ENCODE measurements at regions not wholly inside any gene's neighbourhood (a gene's known extent, or its start where the extent isn't known, plus 50 kb on each side); places are given as distances from the start of the nearest gene placed in this dataset.

- H3K9me1 ChIP-seq (ENCODE audit: control insufficient read depth, extremely low read depth, insufficient read depth, low read length) = no peaks in the 10 kb centered on the region
- H3K9ac ChIP-seq (ENCODE audit: control insufficient read depth, extremely low read depth, insufficient read depth, low read length) = no peak overlapping the region
- no peaks in the 10 kb centered on the region for H3K9me3 ChIP-seq (ENCODE audit: control insufficient read depth, low read depth, low read length)
- TF ChIP-seq CTCF (optimal IDR thresholded peaks at IDR 0.05 in 1 of 3, IDR thresholded peaks at IDR 0.05 in 1 of 3, conservative IDR thresholded peaks at IDR 0.05 in 1 of 3; ENCODE audit: extremely low read depth in 1 of 3, insufficient read depth in 2 of 3, low read length in 3 of 3) (no peak), EZH2 (IDR thresholded peaks at IDR 0.05; ENCODE audit: low read length) (no peak)
- H3K27me3 ChIP-seq (ENCODE audit: control insufficient read depth, extremely low read depth, insufficient read depth, low read length) = no peaks in the 10 kb centered on the region
- peaks cover 9% of the 10 kb centered on the region for H3K4me1 ChIP-seq (ENCODE audit: control insufficient read depth, extremely low read depth, insufficient read depth, low read length)
- no peaks in the 10 kb centered on the region for H3K36me3 ChIP-seq (ENCODE audit: control insufficient read depth in 2 of 2, extremely low read depth in 1 of 2, insufficient read depth in 2 of 2, low read length in 2 of 2)
- FAIRE-seq (no peak), DNase-seq (ENCODE audit: low read depth, low spot score) (no peak)
- H3K27ac ChIP-seq (ENCODE audit: control insufficient read depth, insufficient read depth, low read length) = no peak overlapping the region
- H3K4me3 ChIP-seq (ENCODE audit: control insufficient read depth in 2 of 3, extremely low read depth in 1 of 3, insufficient read depth in 2 of 3, low read depth in 1 of 3, low read length in 3 of 3) = no peak overlapping the region
- no peak overlapping the region for H2AFZ ChIP-seq (ENCODE audit: control insufficient read depth, low read length)
- H3K79me2 ChIP-seq (ENCODE audit: control insufficient read depth, insufficient read depth, low read length) = no peaks in the 10 kb centered on the region
- dilution Hi-C loops (cut with MboI; ENCODE audit: extremely low pct_ligation_motif_present, low sequenced_read_pairs) = no loop called here
- H4K20me1 ChIP-seq (ENCODE audit: control insufficient read depth, extremely low read depth, insufficient read depth, low read length) = no peaks in the 10 kb centered on the region
- H3K4me2 ChIP-seq (ENCODE audit: control insufficient read depth, extremely low read depth, insufficient read depth, low read depth, low read length) = no peak overlapping the region
These were observed 210.7 kb upstream of the ANKRD55 start for GRCh38 chr5:56443826-56444225.

DNA sequence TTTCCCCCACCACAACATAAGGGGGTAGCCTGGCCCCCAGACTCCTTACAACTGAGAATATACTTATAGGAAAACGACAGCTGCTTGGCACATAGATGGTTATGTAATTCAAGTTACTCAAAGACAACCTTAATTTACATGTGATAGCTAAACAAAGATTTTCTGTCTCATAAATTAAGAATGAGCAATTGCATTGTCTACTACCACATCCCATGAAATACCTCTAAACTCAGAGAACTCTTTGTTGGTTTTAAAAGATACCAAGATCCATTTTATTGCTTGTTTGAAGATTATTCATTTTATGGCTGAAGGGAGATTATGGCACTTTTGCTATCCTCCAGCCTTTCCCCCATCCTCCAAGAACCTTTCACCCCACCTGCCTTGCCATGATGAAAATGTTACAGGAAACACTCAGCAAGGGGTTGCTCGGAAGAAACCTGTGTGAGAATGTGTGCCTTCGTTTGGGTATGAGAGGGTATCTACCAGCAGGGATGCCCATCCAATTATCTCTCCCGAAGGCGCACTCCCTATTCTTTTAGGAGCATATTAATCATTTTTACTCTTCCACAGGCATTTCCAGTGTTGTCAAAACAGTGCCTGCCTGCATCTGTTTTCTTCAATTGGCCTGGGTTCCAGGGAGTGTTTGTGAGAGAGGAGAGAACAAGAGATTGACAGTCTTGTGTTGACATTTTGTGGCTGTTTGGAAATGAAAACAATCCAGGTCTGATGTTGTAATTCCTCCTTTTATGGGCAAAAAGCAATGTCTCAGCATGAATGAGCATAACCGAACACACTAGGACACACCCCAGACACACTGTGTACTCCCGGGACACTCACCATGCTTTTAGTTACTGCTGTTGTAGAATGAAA, 208.0 kb upstream of the ANKRD55 start:
- H3K4me1 ChIP-seq (ENCODE audit: control insufficient read depth, extremely low read depth, insufficient read depth, low read length) = peaks cover 9% of the 10 kb centered on the region
- H2AFZ ChIP-seq (ENCODE audit: control insufficient read depth, low read length) = peak overlapping the region; percentile 17
- no peaks in the 10 kb centered on the region for H3K27me3 ChIP-seq (ENCODE audit: control insufficient read depth, extremely low read depth, insufficient read depth, low read length)
- H3K9ac ChIP-seq (ENCODE audit: control insufficient read depth, extremely low read depth, insufficient read depth, low read length) = no peak overlapping the region
- H3K4me3 ChIP-seq (ENCODE audit: control insufficient read depth in 2 of 3, extremely low read depth in 1 of 3, insufficient read depth in 2 of 3, low read depth in 1 of 3, low read length in 3 of 3) = no peak overlapping the region
- H3K9me1 ChIP-seq (ENCODE audit: control insufficient read depth, extremely low read depth, insufficient read depth, low read length) = no peaks in the 10 kb centered on the region
- H3K27ac ChIP-seq (ENCODE audit: control insufficient read depth, insufficient read depth, low read length) = no peak overlapping the region
- H3K36me3 ChIP-seq (ENCODE audit: control insufficient read depth in 2 of 2, extremely low read depth in 1 of 2, insufficient read depth in 2 of 2, low read length in 2 of 2) = no peaks in the 10 kb centered on the region
- FAIRE-seq (peak; percentile 97), DNase-seq (ENCODE audit: low read depth, low spot score) (peak; percentile 17)
- TF ChIP-seq EZH2 (IDR thresholded peaks at IDR 0.05; ENCODE audit: low read length) (no peak), CTCF (optimal IDR thresholded peaks at IDR 0.05 in 1 of 3, IDR thresholded peaks at IDR 0.05 in 1 of 3, conservative IDR thresholded peaks at IDR 0.05 in 1 of 3; ENCODE audit: extremely low read depth in 1 of 3, insufficient read depth in 2 of 3, low read length in 3 of 3) (no peak)
- no peaks in the 10 kb centered on the region for H3K79me2 ChIP-seq (ENCODE audit: control insufficient read depth, insufficient read depth, low read length)
- dilution Hi-C loops (cut with MboI; ENCODE audit: extremely low pct_ligation_motif_present, low sequenced_read_pairs) = no loop called here
- H3K9me3 ChIP-seq (ENCODE audit: control insufficient read depth, low read depth, low read length) = no peaks in the 10 kb centered on the region
- H3K4me2 ChIP-seq (ENCODE audit: control insufficient read depth, extremely low read depth, insufficient read depth, low read depth, low read length) = peak overlapping the region; percentile 70
- H4K20me1 ChIP-seq (ENCODE audit: control insufficient read depth, extremely low read depth, insufficient read depth, low read length) = no peaks in the 10 kb centered on the region
